ENCODE measurements at regions not wholly inside any gene's neighbourhood (a gene's known extent, or its start where the extent isn't known, plus 50 kb on each side); places are given as distances from the start of the nearest gene placed in this dataset.

DNA sequence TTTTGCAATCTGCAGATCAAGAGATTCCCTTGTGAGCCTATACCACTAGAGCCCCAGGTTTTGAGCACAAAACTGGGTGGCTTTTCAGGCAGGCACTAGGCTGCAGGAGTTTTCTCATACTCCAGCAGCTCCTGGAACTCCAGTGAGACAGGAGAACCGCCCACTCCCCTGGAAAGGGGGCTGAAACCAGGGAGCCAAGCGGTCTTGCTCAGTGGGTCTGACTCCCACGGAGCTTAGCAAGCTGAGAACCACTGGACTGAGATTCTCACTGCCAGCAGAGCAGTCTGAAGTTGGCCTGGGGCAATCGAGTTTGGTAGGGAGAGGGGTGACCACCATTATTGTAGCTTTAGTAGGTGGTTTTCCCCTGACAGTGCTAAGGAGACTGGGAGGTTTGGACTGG is 313.8 kb upstream of the TEX13C start:
- ATAC-seq: no peak

DNA sequence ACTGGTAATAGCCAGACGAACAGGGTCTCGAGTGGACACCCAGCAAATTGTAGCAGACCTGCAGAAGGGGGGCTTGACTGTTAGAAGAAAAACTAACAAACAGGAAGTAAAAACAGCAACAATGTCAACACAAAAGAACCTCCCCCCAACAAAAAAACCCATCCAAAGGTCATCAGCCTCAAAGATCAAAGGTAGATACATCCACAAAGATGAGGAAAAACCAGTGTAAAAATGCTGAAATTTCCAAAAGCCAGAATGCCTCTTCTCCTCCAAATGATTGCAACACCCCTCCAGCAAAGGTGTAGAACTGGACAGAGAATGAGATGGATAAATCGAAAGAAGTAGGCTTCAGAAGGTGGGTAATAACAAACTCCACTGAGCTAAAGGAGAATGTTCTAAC is 313.0 kb upstream of the TEX13C start:
- ATAC-seq: no peak

DNA sequence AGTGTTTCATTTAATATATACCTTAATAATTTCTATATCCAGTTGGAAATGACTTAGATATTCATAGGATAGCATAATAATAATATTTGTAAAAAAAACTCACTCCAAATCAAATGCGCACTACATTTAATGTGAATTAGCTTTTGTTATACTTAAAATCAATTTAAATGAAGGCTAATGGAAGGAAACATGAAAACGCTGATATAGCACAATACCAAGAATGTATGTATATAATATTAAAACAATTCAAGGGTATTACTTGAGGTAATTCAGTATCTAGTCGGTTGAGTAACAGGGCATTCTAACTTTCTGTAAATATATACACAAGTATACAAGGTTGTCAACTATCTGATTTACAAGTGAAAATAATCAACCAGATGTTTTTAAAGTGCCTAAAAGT is 307.1 kb upstream of the TEX13C start:
- ATAC-seq: no peak

DNA sequence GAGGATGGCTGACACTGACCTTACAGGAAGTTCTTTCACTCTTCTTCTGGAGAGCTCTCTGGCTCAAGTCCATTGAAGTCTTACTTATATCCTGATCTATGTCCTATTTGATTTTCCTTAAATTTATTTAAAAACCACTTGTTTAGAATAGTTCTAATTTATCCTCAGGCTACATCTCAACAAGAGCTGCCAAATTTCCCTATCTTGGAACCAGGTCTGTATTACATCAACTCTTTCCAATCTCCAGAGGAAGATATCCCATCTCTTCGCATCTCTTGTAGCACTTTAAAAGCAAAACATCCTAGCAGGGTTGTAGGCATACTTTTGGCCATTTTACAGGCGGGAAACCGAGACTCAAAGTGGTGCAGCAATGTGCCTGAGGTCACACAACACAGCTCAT is 290.5 kb upstream of the TEX13C start:
- no peak for ATAC-seq
